HCT116 (cell line): ENCODE measurements at regions not wholly inside any gene's neighbourhood (a gene's known extent, or its start where the extent isn't known, plus 50 kb on each side); places are given as distances from the start of the nearest gene placed in this dataset.

Source experiments
- EGR1 ChIP-seq: IDR thresholded peaks from 2 replicates; pipeline ENCODE4 v1.6.1; 2012; ENCODE audit warnings: low read depth
- EZH2 ChIP-seq: fragments of 200-600 bp; sonication (generic); IDR thresholded peaks from 2 replicates; pipeline ENCODE4 v1.6.1; 2017; ENCODE audit warnings: antibody characterized with exemption, mixed run types
- EZH2phosphoT487 ChIP-seq: fragments of 200-600 bp; IDR thresholded peaks from 2 replicates; pipeline ENCODE4 v1.6.1; 2018; ENCODE audit warnings: antibody characterized with exemption, borderline replicate concordance
- POLR2A ChIP-seq: IDR thresholded peaks from 2 replicates; pipeline ENCODE4 v1.7.0; 2011; ENCODE audit warnings: borderline replicate concordance; ENCODE audit not compliant: insufficient read depth, insufficient read length; ENCODE audit errors: extremely low read depth
- POLR2AphosphoS5 ChIP-seq: IDR thresholded peaks from 2 replicates; pipeline ENCODE4 v1.6.1; 2011; ENCODE audit warnings: mild to moderate bottlenecking, low read depth, low read length, moderate library complexity
- ZNF274 ChIP-seq: fragments of 200-500 bp; sonication (Bioruptor generic); IDR thresholded peaks from 2 replicates; pipeline ENCODE4 v1.6.1; 2014; ENCODE audit warnings: mild to moderate bottlenecking, low read depth, low read length, inconsistent platforms
- TF ChIP-seq, protein P1 (sequence below), 3 experiments: fragments of 200-600 bp in 1 of 3; sonication (generic) in 1 of 3; IDR thresholded peaks in 2 of 3; conservative IDR thresholded peaks in 1 of 3; 2 replicates each; pipeline ENCODE4 v1.5.1; 2012 to 2017; ENCODE audit warnings: low read depth in 2 of 3, low read length in 2 of 3, antibody characterized with exemption in 1 of 3, borderline replicate concordance in 1 of 3, control low read depth in 1 of 3, mild to moderate bottlenecking in 1 of 3, mixed read lengths in 1 of 3, mixed run types in 1 of 3, moderate library complexity in 1 of 3; ENCODE audit not compliant: insufficient read depth in 1 of 3

DNA sequence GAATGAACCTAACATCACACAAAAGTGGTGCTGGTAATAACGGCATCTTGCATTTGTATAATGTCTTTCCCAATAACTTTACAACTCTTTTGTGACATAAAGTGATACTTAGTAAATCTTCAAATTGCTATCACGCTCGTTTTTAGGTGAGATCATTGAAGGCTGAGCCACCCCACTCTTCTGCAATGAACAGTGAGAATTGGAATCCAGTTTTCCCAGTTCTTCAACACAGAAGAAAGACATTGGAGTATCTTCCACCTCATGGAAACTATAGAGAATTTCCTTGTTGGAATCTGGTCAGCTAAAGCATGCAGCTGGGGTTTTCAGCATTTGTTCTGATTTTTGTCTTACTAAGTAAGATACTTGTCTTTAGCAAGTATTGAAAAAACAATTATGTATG, 59.9 kb upstream of the NRIP1 start:
- TF ChIP-seq, protein P1, sequence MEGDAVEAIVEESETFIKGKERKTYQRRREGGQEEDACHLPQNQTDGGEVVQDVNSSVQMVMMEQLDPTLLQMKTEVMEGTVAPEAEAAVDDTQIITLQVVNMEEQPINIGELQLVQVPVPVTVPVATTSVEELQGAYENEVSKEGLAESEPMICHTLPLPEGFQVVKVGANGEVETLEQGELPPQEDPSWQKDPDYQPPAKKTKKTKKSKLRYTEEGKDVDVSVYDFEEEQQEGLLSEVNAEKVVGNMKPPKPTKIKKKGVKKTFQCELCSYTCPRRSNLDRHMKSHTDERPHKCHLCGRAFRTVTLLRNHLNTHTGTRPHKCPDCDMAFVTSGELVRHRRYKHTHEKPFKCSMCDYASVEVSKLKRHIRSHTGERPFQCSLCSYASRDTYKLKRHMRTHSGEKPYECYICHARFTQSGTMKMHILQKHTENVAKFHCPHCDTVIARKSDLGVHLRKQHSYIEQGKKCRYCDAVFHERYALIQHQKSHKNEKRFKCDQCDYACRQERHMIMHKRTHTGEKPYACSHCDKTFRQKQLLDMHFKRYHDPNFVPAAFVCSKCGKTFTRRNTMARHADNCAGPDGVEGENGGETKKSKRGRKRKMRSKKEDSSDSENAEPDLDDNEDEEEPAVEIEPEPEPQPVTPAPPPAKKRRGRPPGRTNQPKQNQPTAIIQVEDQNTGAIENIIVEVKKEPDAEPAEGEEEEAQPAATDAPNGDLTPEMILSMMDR (IDR thresholded peaks at IDR 0.05 in 2 of 3, conservative IDR thresholded peaks at IDR 0.05 in 1 of 3; ENCODE audit: borderline replicate concordance in 1 of 3, insufficient read depth in 1 of 3, low read depth in 2 of 3, low read length in 2 of 3): no peak
- TF ChIP-seq POLR2AphosphoS5 (no peak), EZH2 (no peak), POLR2A (no peak), ZNF274 (no peak), EZH2phosphoT487 (no peak), EGR1 (no peak)
